Body of pancreas (tissue), 4 donors: ENCODE measurements at regions not wholly inside any gene's neighbourhood (a gene's known extent, or its start where the extent isn't known, plus 50 kb on each side); places are given as distances from the start of the nearest gene placed in this dataset.
A peak's percentile ranks its signal among the peaks of the same experiment; 100 is the strongest.

Source experiments
- ATAC-seq: fragments of 150-250 bp; one replicate; pipeline ENCODE4 v1.9.1; 2016
- DNase-seq, 4 donors: peaks; one replicate each; pipeline ENCODE4 v3.0.0-alpha.2; 2019
- H3K27ac ChIP-seq, 4 donors: fragments of 200-600 bp; sonication (generic); 1 replicate in 3 of 4; 2 replicates in 1 of 4; pipeline versions ENCODE4 v1.5.1 to v1.6.1; 2016 to 2019; ENCODE audit warnings: mild to moderate bottlenecking in 1 of 4, mixed read lengths in 1 of 4, moderate library complexity in 1 of 4
- H3K27me3 ChIP-seq, 2 donors: fragments of 200-600 bp; sonication (generic); one replicate each; pipeline ENCODE4 v1.6.0; 2016; ENCODE audit warnings: mild to moderate bottlenecking in 1 of 2
- H3K36me3 ChIP-seq, 2 donors: fragments of 200-600 bp; sonication (generic); replicated peaks in 1 of 2; 2 replicates each; pipeline ENCODE4 v1.5.1; 2016; ENCODE audit warnings: low read depth in 2 of 2; ENCODE audit not compliant: insufficient read depth in 1 of 2
- H3K4me1 ChIP-seq: fragments of 200-600 bp; sonication (generic); one replicate; pipeline ENCODE4 v1.6.0; 2016
- H3K4me3 ChIP-seq, 2 donors: fragments of 200-600 bp; sonication (generic); 1 replicate in 1 of 2; 2 replicates in 1 of 2; pipeline ENCODE4 v1.5.1; 2016 to 2019
- H3K9me3 ChIP-seq, 3 donors: fragments of 200-600 bp; sonication (generic); 1 replicate in 2 of 3; 2 replicates in 1 of 3; pipeline ENCODE4 v1.5.1; 2016
- CTCF ChIP-seq, 7 experiments: fragments of 450-650 bp in 4 of 7; fragments of 200-600 bp in 3 of 7; sonication (generic) in 3 of 7; IDR thresholded peaks; one replicate each; pipeline ENCODE4 v1.5.1; 2016 to 2019; ENCODE audit warnings: antibody characterized with exemption in 7 of 7
- POLR2A ChIP-seq, 3 donors: fragments of 450-650 bp; IDR thresholded peaks; one replicate each; pipeline ENCODE4 v1.6.1; 2016; ENCODE audit warnings: antibody characterized with exemption in 3 of 3, mild to moderate bottlenecking in 2 of 3
- WGBS, 2 donors: methylation state at CpG; one replicate each; pipeline ENCODE4 v1.1.5; 2017; 5-methylcytosine and 5-hydroxymethylcytosine counted together
- intact Hi-C: fragments of 100-400 bp; cut with DNase I; formaldehyde crosslinking; loops from one replicate; pipeline ENCODE4 v1.15.1; 2023

GRCh38 chr3:72276806-72277205 is 491.9 kb upstream of the PROK2 start:
- no peak overlapping the region for H3K27ac ChIP-seq
- peaks cover 6% of the 10 kb centered on the region for H3K4me1 ChIP-seq
- no peaks in the 10 kb centered on the region for H3K9me3 ChIP-seq
- no peak for TF ChIP-seq CTCF (IDR thresholded peaks at IDR 0.05)
- TF ChIP-seq POLR2A (IDR thresholded peaks at IDR 0.05), result no peak
- intact Hi-C loops, result no loop called here
- no peak overlapping the region for H3K4me3 ChIP-seq
- WGBS, 2 donors, result 92 to 95% methylated on average over 3 of the region's 3 CpGs
- no peaks in the 10 kb centered on the region for H3K36me3 ChIP-seq
- DNase-seq, result no peak
- ATAC-seq, result no peak
- H3K27me3 ChIP-seq, result no peaks in the 10 kb centered on the region

GRCh38 chr3:72275331-72275751 is 490.4 kb upstream of the PROK2 start:
- Histone ChIP-seq H3K4me3 (no peak overlapping the region), H3K4me1 (peaks cover 8% of the 10 kb centered on the region), H3K9me3 (no peaks in the 10 kb centered on the region), H3K27me3 (no peaks in the 10 kb centered on the region), H3K27ac (peak overlapping the region in 1 of 4 donors; percentile 1), H3K36me3 (no peaks in the 10 kb centered on the region)
- TF ChIP-seq POLR2A (IDR thresholded peaks at IDR 0.05), result no peak
- no peak for TF ChIP-seq CTCF (IDR thresholded peaks at IDR 0.05)
- intact Hi-C loops, result no loop called here
- ATAC-seq, result peak; percentile 28
- WGBS, 2 donors, result 57 to 61% methylated on average over 7 of the region's 7 CpGs
- DNase-seq, result no peak

- no peaks in the 10 kb centered on the region for H3K9me3 ChIP-seq
- H3K36me3 ChIP-seq, result no peaks in the 10 kb centered on the region
- peaks cover 15% of the 10 kb centered on the region for H3K4me1 ChIP-seq
- 40 to 43% methylated on average over 12 of the region's 12 CpGs for WGBS, 2 donors
- no peaks in the 10 kb centered on the region for H3K27me3 ChIP-seq
- H3K4me3 ChIP-seq, result no peak overlapping the region
- peak overlapping the region in 1 of 4 donors; percentile 1 for H3K27ac ChIP-seq
- no peak for TF ChIP-seq POLR2A (IDR thresholded peaks at IDR 0.05)
- no peak for TF ChIP-seq CTCF (IDR thresholded peaks at IDR 0.05)
- intact Hi-C loops, result no loop called here
- ATAC-seq, result peak; percentile 28
- peak in 3 of 4 donors; percentile 31 to 65 (median 36) for DNase-seq
Measured at GRCh38 chr3:72274493-72275330, 489.8 kb upstream of the PROK2 start.

- Histone ChIP-seq H3K27ac (no peak overlapping the region), H3K27me3 (no peaks in the 10 kb centered on the region), H3K4me1 (peaks cover 20% of the 10 kb centered on the region), H3K4me3 (no peak overlapping the region), H3K36me3 (no peaks in the 10 kb centered on the region), H3K9me3 (no peaks in the 10 kb centered on the region)
- WGBS, 2 donors, result 68 to 79% methylated on average over 6 of the region's 6 CpGs
- ATAC-seq (no peak), DNase-seq (no peak)
- intact Hi-C loops, result no loop called here
- no peak for TF ChIP-seq POLR2A (IDR thresholded peaks at IDR 0.05)
- no peak for TF ChIP-seq CTCF (IDR thresholded peaks at IDR 0.05)
Measured at GRCh38 chr3:72273615-72274014, 488.7 kb upstream of the PROK2 start.

- H3K4me3 ChIP-seq, result no peak overlapping the region
- H3K4me1 ChIP-seq, result peaks cover 20% of the 10 kb centered on the region
- DNase-seq (no peak), ATAC-seq (no peak)
- H3K9me3 ChIP-seq, result no peaks in the 10 kb centered on the region
- WGBS, 2 donors, result 86 to 88% methylated on average over 6 of the region's 6 CpGs
- no peak for TF ChIP-seq POLR2A (IDR thresholded peaks at IDR 0.05)
- no peak for TF ChIP-seq CTCF (IDR thresholded peaks at IDR 0.05)
- intact Hi-C loops, result no loop called here
- H3K27me3 ChIP-seq, result no peaks in the 10 kb centered on the region
- H3K36me3 ChIP-seq, result no peaks in the 10 kb centered on the region
- no peak overlapping the region for H3K27ac ChIP-seq
Measured at GRCh38 chr3:72272356-72272755, 487.4 kb upstream of the PROK2 start.
